Keratinocyte (primary cell): ENCODE measurements at regions not wholly inside any gene's neighbourhood (a gene's known extent, or its start where the extent isn't known, plus 50 kb on each side); places are given as distances from the start of the nearest gene placed in this dataset.

Experiments used
- EZH2 ChIP-seq: IDR thresholded peaks from one replicate; pipeline ENCODE4 v1.6.1; 2012; ENCODE audit warnings: inconsistent platforms, mild to moderate bottlenecking, low read length, moderate library complexity
- TF ChIP-seq, protein P1 (sequence below), 3 experiments: IDR thresholded peaks in 1 of 3; conservative IDR thresholded peaks in 1 of 3; optimal IDR thresholded peaks in 1 of 3; 2 replicates in 2 of 3; 3 replicates in 1 of 3; pipeline versions ENCODE3 to v1.5.1; 2011; ENCODE audit warnings: low read length in 3 of 3, mild to moderate bottlenecking in 3 of 3, moderate library complexity in 2 of 3, control low read depth in 1 of 3, inconsistent platforms in 1 of 3; ENCODE audit not compliant: insufficient read depth in 2 of 3; ENCODE audit errors: extremely low read depth in 1 of 3

DNA sequence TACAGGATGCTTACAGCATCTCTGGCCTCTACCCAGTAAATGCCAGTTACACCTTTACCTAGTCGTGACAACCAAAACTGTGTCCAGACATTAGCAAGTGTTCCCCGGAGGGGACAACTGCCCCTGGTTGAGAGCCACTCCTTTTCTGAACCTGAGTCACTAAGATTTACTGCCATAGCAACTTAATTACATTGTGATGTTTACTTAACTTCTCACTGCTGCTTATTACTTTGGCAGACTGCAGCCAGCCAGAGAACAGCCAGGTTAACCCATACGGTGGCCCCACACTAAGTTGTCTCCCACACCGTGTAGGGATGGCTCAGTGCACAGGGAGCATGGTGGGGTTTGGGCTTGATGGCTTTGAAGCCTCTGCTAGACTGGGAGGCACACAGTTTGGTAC, 204.7 kb upstream of the SULF2 start:
- TF ChIP-seq, protein P1, sequence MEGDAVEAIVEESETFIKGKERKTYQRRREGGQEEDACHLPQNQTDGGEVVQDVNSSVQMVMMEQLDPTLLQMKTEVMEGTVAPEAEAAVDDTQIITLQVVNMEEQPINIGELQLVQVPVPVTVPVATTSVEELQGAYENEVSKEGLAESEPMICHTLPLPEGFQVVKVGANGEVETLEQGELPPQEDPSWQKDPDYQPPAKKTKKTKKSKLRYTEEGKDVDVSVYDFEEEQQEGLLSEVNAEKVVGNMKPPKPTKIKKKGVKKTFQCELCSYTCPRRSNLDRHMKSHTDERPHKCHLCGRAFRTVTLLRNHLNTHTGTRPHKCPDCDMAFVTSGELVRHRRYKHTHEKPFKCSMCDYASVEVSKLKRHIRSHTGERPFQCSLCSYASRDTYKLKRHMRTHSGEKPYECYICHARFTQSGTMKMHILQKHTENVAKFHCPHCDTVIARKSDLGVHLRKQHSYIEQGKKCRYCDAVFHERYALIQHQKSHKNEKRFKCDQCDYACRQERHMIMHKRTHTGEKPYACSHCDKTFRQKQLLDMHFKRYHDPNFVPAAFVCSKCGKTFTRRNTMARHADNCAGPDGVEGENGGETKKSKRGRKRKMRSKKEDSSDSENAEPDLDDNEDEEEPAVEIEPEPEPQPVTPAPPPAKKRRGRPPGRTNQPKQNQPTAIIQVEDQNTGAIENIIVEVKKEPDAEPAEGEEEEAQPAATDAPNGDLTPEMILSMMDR (optimal IDR thresholded peaks at IDR 0.05 in 1 of 3, IDR thresholded peaks at IDR 0.05 in 1 of 3, conservative IDR thresholded peaks at IDR 0.05 in 1 of 3; ENCODE audit: extremely low read depth in 1 of 3, insufficient read depth in 2 of 3, low read length in 3 of 3) = no peak
- no peak for TF ChIP-seq EZH2
